ENCODE measurements at regions not wholly inside any gene's neighbourhood (a gene's known extent, or its start where the extent isn't known, plus 50 kb on each side); places are given as distances from the start of the nearest gene placed in this dataset.

GRCh38 chr16:54806378-54806777, 124.3 kb upstream of the IRX5 start:
- TF ChIP-seq EP300 (IDR thresholded peaks at IDR 0.05; ENCODE audit: borderline replicate concordance) (no peak), REST (IDR thresholded peaks at IDR 0.05; ENCODE audit: low read depth) (no peak)
